BJ (cell line): ENCODE measurements at regions not wholly inside any gene's neighbourhood (a gene's known extent, or its start where the extent isn't known, plus 50 kb on each side); places are given as distances from the start of the nearest gene placed in this dataset.

Source experiments
- CTCF ChIA-PET: fragments of 350-600 bp; formaldehyde crosslinking; extraction: SDS; loops from one replicate; lab custom pipeline; 2021; ENCODE audit warnings: antibody characterized with exemption, inconsistent platforms; lab: Yijun Ruan, JAX
- POLR2A ChIA-PET: fragments of 300-600 bp; sonication (Branson Sonifier 250); formaldehyde crosslinking; extraction: SDS; loops from one replicate; lab custom pipeline; 2021; ENCODE audit warnings: antibody characterized with exemption; lab: Charles Lee
- DNase-seq: peaks from one replicate; pipeline ENCODE4 v3.0.0-alpha.2; 2011; ENCODE audit warnings: low read depth
- H3K27me3 ChIP-seq: 2 replicates; pipeline ENCODE4 v1.6.0; 2011; ENCODE audit warnings: low read length; ENCODE audit not compliant: control insufficient read depth, insufficient read depth
- H3K36me3 ChIP-seq: 2 replicates; pipeline ENCODE4 v1.5.1; 2011; ENCODE audit warnings: low read length; ENCODE audit not compliant: control insufficient read depth, insufficient read depth
- H3K4me3 ChIP-seq: 2 replicates; pipeline ENCODE4 v1.5.1; 2011; ENCODE audit warnings: low read depth, mild to moderate bottlenecking, control low read depth, low read length
- CTCF ChIP-seq: IDR thresholded peaks from 2 replicates; pipeline ENCODE4 v1.5.1; 2011; ENCODE audit warnings: low read depth, mild to moderate bottlenecking, control low read depth, inconsistent platforms, low read length, moderate library complexity; ENCODE audit not compliant: insufficient read depth

GRCh38 chr1:13918862-13919261, 218.9 kb downstream of the PRDM2 start:
- POLR2A ChIA-PET: no interaction called here
- no peak overlapping the region for H3K4me3 ChIP-seq
- DNase-seq: no peak
- CTCF ChIA-PET: no interaction called here
- H3K36me3 ChIP-seq: no peaks in the 10 kb centered on the region
- no peaks in the 10 kb centered on the region for H3K27me3 ChIP-seq
- TF ChIP-seq CTCF: no peak

DNA sequence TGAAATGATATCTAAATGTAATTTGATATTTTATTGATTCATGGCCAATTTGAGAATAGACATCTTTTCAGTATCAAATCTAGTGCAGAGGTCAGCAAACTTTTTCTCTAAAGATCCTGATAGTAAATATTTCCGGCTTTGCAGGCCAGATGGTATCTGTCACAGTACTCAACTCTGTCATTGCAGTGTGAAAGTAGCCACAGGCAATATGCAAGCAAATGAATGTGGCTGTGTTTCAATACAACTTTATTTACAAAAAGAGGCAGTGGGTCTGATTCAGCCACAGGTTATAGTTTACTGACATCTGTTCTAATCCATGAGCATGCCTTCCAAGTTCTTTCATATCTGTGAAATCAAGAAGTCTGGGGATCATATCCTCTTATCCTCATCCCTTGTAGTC, 221.2 kb downstream of the PRDM2 start:
- no peak for DNase-seq
- no peaks in the 10 kb centered on the region for H3K27me3 ChIP-seq
- TF ChIP-seq CTCF: no peak
- CTCF ChIA-PET: no interaction called here
- POLR2A ChIA-PET: no interaction called here
- no peak overlapping the region for H3K4me3 ChIP-seq
- no peaks in the 10 kb centered on the region for H3K36me3 ChIP-seq

GRCh38 chr1:13922466-13923110, 222.6 kb downstream of the PRDM2 start:
- Histone ChIP-seq H3K4me3 (no peak overlapping the region), H3K36me3 (no peaks in the 10 kb centered on the region), H3K27me3 (no peaks in the 10 kb centered on the region)
- CTCF ChIA-PET: no interaction called here
- POLR2A ChIA-PET: no interaction called here
- no peak for TF ChIP-seq CTCF
- DNase-seq: no peak

GRCh38 chr1:13926556-13926955, 226.6 kb downstream of the PRDM2 start:
- no peak for TF ChIP-seq CTCF
- no peak for DNase-seq
- Histone ChIP-seq H3K36me3 (no peaks in the 10 kb centered on the region), H3K27me3 (no peaks in the 10 kb centered on the region), H3K4me3 (no peak overlapping the region)
- ChIA-PET CTCF (no interaction called here), POLR2A (no interaction called here)

DNA sequence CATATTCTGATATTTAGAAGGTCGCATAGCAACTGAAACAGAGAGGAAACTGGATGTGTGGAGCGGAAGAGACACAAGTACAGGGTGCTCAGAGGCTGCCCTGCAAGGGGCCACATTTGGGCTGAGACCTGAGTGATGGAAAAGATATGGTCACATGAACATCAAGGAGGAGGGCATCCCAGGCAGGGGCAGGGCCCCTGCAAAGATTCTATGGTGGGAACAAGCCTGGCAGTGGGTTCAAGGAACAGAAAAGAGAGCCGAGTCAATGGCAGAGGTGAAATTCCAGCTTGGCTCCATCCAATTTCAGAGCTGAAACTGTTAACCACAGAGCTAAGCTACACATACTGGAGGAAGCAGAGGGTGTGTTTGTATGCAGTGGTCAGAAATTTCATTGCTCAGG, 227.7 kb downstream of the PRDM2 start:
- no peak for DNase-seq
- Histone ChIP-seq H3K27me3 (no peaks in the 10 kb centered on the region), H3K4me3 (no peak overlapping the region), H3K36me3 (no peaks in the 10 kb centered on the region)
- CTCF ChIA-PET: no interaction called here
- POLR2A ChIA-PET: no interaction called here
- TF ChIP-seq CTCF: no peak
